ENCODE measurements at regions not wholly inside any gene's neighbourhood (a gene's known extent, or its start where the extent isn't known, plus 50 kb on each side); places are given as distances from the start of the nearest gene placed in this dataset.

DNA sequence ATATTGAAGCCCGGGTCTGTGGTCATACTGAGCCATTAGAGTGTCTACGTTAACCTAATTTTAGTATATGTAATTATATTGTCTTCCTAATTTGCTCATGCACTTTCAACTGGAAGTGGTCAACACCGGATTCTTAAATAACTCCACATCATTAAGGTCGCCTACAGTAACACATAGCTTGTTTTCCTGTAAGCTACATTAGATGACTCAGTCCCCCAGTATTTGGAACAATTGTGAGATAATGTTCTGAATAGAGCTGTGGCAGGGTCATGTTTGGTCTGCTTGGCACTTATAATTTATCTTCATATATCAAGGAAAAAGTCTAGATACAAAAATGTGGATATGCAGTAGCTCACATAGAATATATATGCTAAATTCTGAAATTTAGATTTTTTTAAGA, 486.2 kb downstream of the IGSF11 start:
- 40% methylated on average over 4 of the region's 4 CpGs for WGBS (ENCODE audit: low lambda C conversion rate)
- Histone ChIP-seq H3K4me1 (ENCODE audit: control insufficient read depth in 1 of 2, insufficient read depth in 2 of 2, low read depth in 1 of 2, low read length in 1 of 2) (no peaks in the 10 kb centered on the region; a peak in 2 of 4 replicates), H3K9me2 (no peaks in the 10 kb centered on the region), H3F3A (replicated peaks; ENCODE audit: insufficient read depth) (no peaks in the 10 kb centered on the region), H4K20me1 (ENCODE audit: insufficient read depth) (no peaks in the 10 kb centered on the region), H3K9me3 (no peaks in the 10 kb centered on the region), H3K79me2 (ENCODE audit: insufficient read depth) (no peaks in the 10 kb centered on the region), H3K27ac (ENCODE audit: low read depth in 2 of 2, low read length in 1 of 2) (no peak overlapping the region), H3K27me3 (ENCODE audit: insufficient read depth) (no peaks in the 10 kb centered on the region), H3K4me2 (no peak overlapping the region), H2AFZ (ENCODE audit: low read depth) (no peak overlapping the region), H3K4me3 (ENCODE audit: low read depth in 2 of 2, low read length in 1 of 2) (no peak overlapping the region), H3K9ac (no peak overlapping the region), H3K36me3 (replicated peaks in 1 of 2; ENCODE audit: control insufficient read depth in 1 of 2, insufficient read depth in 2 of 2, low read length in 1 of 2) (no peaks in the 10 kb centered on the region)
- CTCF ChIA-PET, result no interaction called here
- DNase-seq, result no peak
- POLR2A ChIA-PET, result no interaction called here
- TF ChIP-seq RXRA (IDR thresholded peaks at IDR 0.05; ENCODE audit: borderline replicate concordance, low read depth) (no peak), TAF1 (IDR thresholded peaks at IDR 0.05; ENCODE audit: borderline replicate concordance, low read depth, low read length) (no peak), TEAD4 (IDR thresholded peaks at IDR 0.05; ENCODE audit: borderline replicate concordance, insufficient read depth) (no peak), GATA2 (CRISPR knock-in tag; IDR thresholded peaks at IDR 0.05) (no peak), GABPA (IDR thresholded peaks at IDR 0.05; ENCODE audit: low read depth) (no peak)
- TF ChIP-seq, protein P1, sequence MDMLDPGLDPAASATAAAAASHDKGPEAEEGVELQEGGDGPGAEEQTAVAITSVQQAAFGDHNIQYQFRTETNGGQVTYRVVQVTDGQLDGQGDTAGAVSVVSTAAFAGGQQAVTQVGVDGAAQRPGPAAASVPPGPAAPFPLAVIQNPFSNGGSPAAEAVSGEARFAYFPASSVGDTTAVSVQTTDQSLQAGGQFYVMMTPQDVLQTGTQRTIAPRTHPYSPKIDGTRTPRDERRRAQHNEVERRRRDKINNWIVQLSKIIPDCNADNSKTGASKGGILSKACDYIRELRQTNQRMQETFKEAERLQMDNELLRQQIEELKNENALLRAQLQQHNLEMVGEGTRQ (IDR thresholded peaks at IDR 0.05; ENCODE audit: borderline replicate concordance, low read depth, low read length), result no peak

DNA sequence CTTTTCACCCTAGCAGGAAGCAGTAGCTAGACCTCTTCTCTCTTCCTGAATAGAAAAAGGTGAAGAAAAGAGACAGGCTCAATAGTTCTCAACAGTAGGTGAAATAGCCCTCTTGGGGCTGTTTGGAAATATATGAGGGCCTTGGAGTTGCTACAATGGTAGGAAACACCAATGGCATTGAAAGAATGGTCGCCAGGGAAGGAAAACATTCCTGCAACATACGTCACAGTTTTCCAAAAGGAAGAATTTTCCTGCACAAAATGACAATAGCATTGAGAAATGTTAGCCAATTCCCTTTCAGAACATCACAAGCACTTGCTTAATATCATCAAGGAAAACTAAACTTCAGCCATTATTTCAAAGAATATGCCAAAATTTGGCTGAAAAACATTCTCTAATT, 484.5 kb downstream of the IGSF11 start:
- CTCF ChIA-PET, result no interaction called here
- H3K9me2 ChIP-seq, result no peaks in the 10 kb centered on the region
- H3K9me3 ChIP-seq, result no peaks in the 10 kb centered on the region
- no peak overlapping the region for H3K9ac ChIP-seq
- no peaks in the 10 kb centered on the region; a peak in 2 of 4 replicates for H3K4me1 ChIP-seq (ENCODE audit: control insufficient read depth in 1 of 2, insufficient read depth in 2 of 2, low read depth in 1 of 2, low read length in 1 of 2)
- no peak overlapping the region for H2AFZ ChIP-seq (ENCODE audit: low read depth)
- no peaks in the 10 kb centered on the region for H3K79me2 ChIP-seq (ENCODE audit: insufficient read depth)
- no peak for TF ChIP-seq SIN3A (IDR thresholded peaks at IDR 0.05; ENCODE audit: borderline replicate concordance, low read depth, low read length)
- TF ChIP-seq JUND (IDR thresholded peaks at IDR 0.05), result no peak
- no peak for TF ChIP-seq FOXJ3 (CRISPR knock-in tag; IDR thresholded peaks at IDR 0.05)
- no peaks in the 10 kb centered on the region for H4K20me1 ChIP-seq (ENCODE audit: insufficient read depth)
- H3K36me3 ChIP-seq (replicated peaks in 1 of 2; ENCODE audit: control insufficient read depth in 1 of 2, insufficient read depth in 2 of 2, low read length in 1 of 2), result no peaks in the 10 kb centered on the region
- no peak overlapping the region for H3K4me3 ChIP-seq (ENCODE audit: low read depth in 2 of 2, low read length in 1 of 2)
- POLR2A ChIA-PET, result no interaction called here
- no peaks in the 10 kb centered on the region for H3F3A ChIP-seq (replicated peaks; ENCODE audit: insufficient read depth)
- 24% methylated on average over 2 of the region's 2 CpGs for WGBS (ENCODE audit: low lambda C conversion rate)
- H3K4me2 ChIP-seq, result no peak overlapping the region
- no peak for DNase-seq
- H3K27ac ChIP-seq (ENCODE audit: low read depth in 2 of 2, low read length in 1 of 2), result no peak overlapping the region
- no peaks in the 10 kb centered on the region for H3K27me3 ChIP-seq (ENCODE audit: insufficient read depth)

DNA sequence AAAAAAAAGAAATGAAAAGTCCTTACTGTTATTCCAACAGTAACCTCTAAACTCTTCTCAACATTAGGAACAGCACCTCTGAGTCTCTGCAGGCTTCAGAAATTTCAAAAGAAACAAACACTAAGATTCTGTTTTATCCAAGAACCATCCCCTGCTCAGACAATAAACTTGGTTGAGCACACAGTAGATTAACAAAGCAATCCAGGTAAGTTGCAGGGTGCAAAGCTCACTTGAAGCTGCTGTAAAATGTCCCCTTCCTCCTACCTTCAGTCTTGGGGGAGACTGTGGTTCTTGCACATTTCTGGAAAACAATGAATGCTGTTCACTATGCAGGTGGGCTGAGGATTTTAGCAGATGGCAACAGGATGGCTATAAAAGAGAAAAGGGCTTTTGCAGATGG, 484.1 kb downstream of the IGSF11 start:
- ChIA-PET POLR2A (no interaction called here), CTCF (no interaction called here)
- H3F3A ChIP-seq (replicated peaks; ENCODE audit: insufficient read depth), result no peaks in the 10 kb centered on the region
- no peak overlapping the region for H3K9ac ChIP-seq
- H3K27ac ChIP-seq (ENCODE audit: low read depth in 2 of 2, low read length in 1 of 2), result no peak overlapping the region
- no peaks in the 10 kb centered on the region for H3K79me2 ChIP-seq (ENCODE audit: insufficient read depth)
- no peak overlapping the region for H2AFZ ChIP-seq (ENCODE audit: low read depth)
- no peak for DNase-seq
- TF ChIP-seq MEF2A (IDR thresholded peaks at IDR 0.05; ENCODE audit: borderline replicate concordance, low read depth), result no peak
- no peak for TF ChIP-seq FOXJ3 (CRISPR knock-in tag; IDR thresholded peaks at IDR 0.05)
- TF ChIP-seq POLR2AphosphoS5 (IDR thresholded peaks at IDR 0.05; ENCODE audit: low read depth, low read length), result no peak
- no peak for TF ChIP-seq TEAD4 (IDR thresholded peaks at IDR 0.05; ENCODE audit: borderline replicate concordance, insufficient read depth)
- no peak for TF ChIP-seq MXI1 (IDR thresholded peaks at IDR 0.05; ENCODE audit: low read depth, low read length)
- no peak for TF ChIP-seq NFIC (IDR thresholded peaks at IDR 0.05; ENCODE audit: borderline replicate concordance)
- TF ChIP-seq RAD21 (IDR thresholded peaks at IDR 0.05; ENCODE audit: low read length), result no peak
- TF ChIP-seq FOXM1 (IDR thresholded peaks at IDR 0.05; ENCODE audit: low read depth), result no peak
- H3K4me2 ChIP-seq, result no peak overlapping the region
- no peaks in the 10 kb centered on the region; a peak in 2 of 4 replicates for H3K4me1 ChIP-seq (ENCODE audit: control insufficient read depth in 1 of 2, insufficient read depth in 2 of 2, low read depth in 1 of 2, low read length in 1 of 2)
- no peak overlapping the region for H3K4me3 ChIP-seq (ENCODE audit: low read depth in 2 of 2, low read length in 1 of 2)
- H4K20me1 ChIP-seq (ENCODE audit: insufficient read depth), result no peaks in the 10 kb centered on the region
- H3K27me3 ChIP-seq (ENCODE audit: insufficient read depth), result no peaks in the 10 kb centered on the region
- no peaks in the 10 kb centered on the region for H3K36me3 ChIP-seq (replicated peaks in 1 of 2; ENCODE audit: control insufficient read depth in 1 of 2, insufficient read depth in 2 of 2, low read length in 1 of 2)
- H3K9me3 ChIP-seq, result no peaks in the 10 kb centered on the region
- H3K9me2 ChIP-seq, result no peaks in the 10 kb centered on the region
